HCT116 (cell line): ENCODE measurements at regions not wholly inside any gene's neighbourhood (a gene's known extent, or its start where the extent isn't known, plus 50 kb on each side); places are given as distances from the start of the nearest gene placed in this dataset.

Experiments
- ATAC-seq: fragments of 200-7000 bp; cut with Tn5 transposase; 2 replicates; pipeline ENCODE4 v1.9.1; 2020; ENCODE audit warnings: mild to moderate bottlenecking, moderate library complexity
- BruUV-seq: library from RNA; stranded (reverse); fragments of 400-500 nt; replicated peaks from 2 replicates; lab custom pipeline; 2021; lab: Mats Ljungman, UMichigan
- CTCF ChIA-PET: fragments of 300-600 bp; sonication (Branson Sonifier 250); formaldehyde crosslinking; loops from one replicate; lab custom pipeline; 2021; ENCODE audit warnings: antibody characterized with exemption; lab: Charles Lee
- POLR2A ChIA-PET: fragments of 300-600, 350-600 bp; sonication (Branson Sonifier 250); formaldehyde crosslinking; loops from one replicate; lab custom pipeline; 2021; ENCODE audit warnings: antibody characterized with exemption; lab: Charles Lee
- RAD21 ChIA-PET, 2 experiments: fragments of 300-600 bp; sonication (Branson Sonifier 250); formaldehyde crosslinking; loops; one replicate each; lab custom pipeline; 2023; ENCODE audit warnings: low total read pairs in 2 of 2; ENCODE audit not compliant: uncharacterized antibody in 2 of 2, unreplicated experiment in 2 of 2, low non-redundant PET in 1 of 2; lab: Charles Lee
- DNase-seq: peaks from one replicate; pipeline ENCODE4 v3.0.0-alpha.2; 2010; ENCODE audit warnings: low read depth, low spot score
- H2AFZ ChIP-seq: fragments of 200-600 bp; shearing (Covaris generic), sonication (generic); 2 replicates; pipeline ENCODE4 v1.6.1; 2017; ENCODE audit warnings: low read depth, mixed run types, mixed read lengths, antibody characterized with exemption, low read length; ENCODE audit not compliant: poor library complexity, severe bottlenecking
- H3K27ac ChIP-seq: 2 replicates; pipeline ENCODE4 v1.5.1; 2012; ENCODE audit warnings: low read depth, low read length
- H3K27me3 ChIP-seq: fragments of 200-600 bp; sonication (generic); 2 replicates; pipeline ENCODE4 v1.6.1; 2016; ENCODE audit warnings: mixed run types, low read length, mixed read lengths; ENCODE audit not compliant: insufficient read depth
- H3K36me3 ChIP-seq, 2 experiments: fragments of 200-500 bp in 1 of 2; fragments of 200-600 bp in 1 of 2; sonication (Bioruptor generic) in 1 of 2; sonication (generic) in 1 of 2; 2 replicates each; pipeline versions ENCODE4 v1.5.1 to v1.6.1; 2014 to 2016; ENCODE audit warnings: low read length in 2 of 2, inconsistent platforms in 1 of 2, mixed read lengths in 1 of 2, mixed run types in 1 of 2; ENCODE audit not compliant: insufficient read depth in 2 of 2, control insufficient read depth in 1 of 2
- H3K4me1 ChIP-seq, 2 experiments: fragments of 200-600 bp in 1 of 2; sonication (generic) in 1 of 2; 2 replicates each; pipeline versions ENCODE4 v1.5.1 to v1.6.1; 2012 to 2017; ENCODE audit warnings: low read length in 2 of 2, inconsistent platforms in 1 of 2, mild to moderate bottlenecking in 1 of 2, mixed read lengths in 1 of 2, mixed run types in 1 of 2, moderate library complexity in 1 of 2; ENCODE audit not compliant: insufficient read depth in 2 of 2, control insufficient read depth in 1 of 2
- H3K4me2 ChIP-seq: fragments of 200-600 bp; sonication (generic); 2 replicates; pipeline ENCODE4 v1.6.1; 2017; ENCODE audit warnings: mixed run types, low read length, mixed read lengths
- H3K4me3 ChIP-seq, 2 experiments: fragments of 200-600 bp in 1 of 2; sonication (generic) in 1 of 2; replicated peaks in 1 of 2; 2 replicates each; pipeline ENCODE4 v1.5.1; 2011 to 2016; ENCODE audit warnings: low read length in 2 of 2, control low read depth in 1 of 2, low read depth in 1 of 2, mild to moderate bottlenecking in 1 of 2, mixed read lengths in 1 of 2, mixed run types in 1 of 2
- H3K79me2 ChIP-seq: fragments of 200-600 bp; sonication (generic); 2 replicates; pipeline ENCODE4 v1.6.1; 2017; ENCODE audit warnings: mild to moderate bottlenecking, mixed run types, low read length, moderate library complexity, mixed read lengths; ENCODE audit not compliant: insufficient read depth
- H3K9ac ChIP-seq: fragments of 200-600 bp; sonication (generic); 2 replicates; pipeline ENCODE4 v1.6.1; 2016; ENCODE audit warnings: low read length, mixed read lengths
- H3K9me2 ChIP-seq: fragments of 200-600 bp; sonication (generic), shearing (Covaris generic); 2 replicates; pipeline ENCODE4 v1.6.1; 2017; ENCODE audit warnings: mixed run types, mild to moderate bottlenecking, moderate library complexity; ENCODE audit not compliant: insufficient read depth
- H3K9me3 ChIP-seq, 2 experiments: fragments of 200-500 bp in 1 of 2; fragments of 200-600 bp in 1 of 2; sonication (Bioruptor generic) in 1 of 2; sonication (generic) in 1 of 2; 2 replicates each; pipeline ENCODE4 v1.6.1; 2014 to 2017; ENCODE audit warnings: low read length in 2 of 2, mixed read lengths in 2 of 2, inconsistent platforms in 1 of 2, low read depth in 1 of 2, mild to moderate bottlenecking in 1 of 2, mixed run types in 1 of 2, moderate library complexity in 1 of 2; ENCODE audit not compliant: control insufficient read depth in 1 of 2, insufficient read depth in 1 of 2
- H4K20me1 ChIP-seq: fragments of 200-600 bp; sonication (generic), shearing (Covaris generic); 2 replicates; pipeline ENCODE4 v1.6.1; 2017; ENCODE audit warnings: mixed run types, mild to moderate bottlenecking, moderate library complexity; ENCODE audit not compliant: insufficient read depth
- CBX3 ChIP-seq: IDR thresholded peaks from 2 replicates; pipeline ENCODE4 v1.6.1; 2012; ENCODE audit warnings: low read depth
- EGR1 ChIP-seq: IDR thresholded peaks from 2 replicates; pipeline ENCODE4 v1.6.1; 2012; ENCODE audit warnings: low read depth
- ELF1 ChIP-seq: IDR thresholded peaks from 2 replicates; pipeline ENCODE4 v1.6.1; 2012; ENCODE audit warnings: low read depth, borderline replicate concordance
- EZH2 ChIP-seq: fragments of 200-600 bp; sonication (generic); IDR thresholded peaks from 2 replicates; pipeline ENCODE4 v1.6.1; 2017; ENCODE audit warnings: antibody characterized with exemption, mixed run types
- EZH2phosphoT487 ChIP-seq: fragments of 200-600 bp; IDR thresholded peaks from 2 replicates; pipeline ENCODE4 v1.6.1; 2018; ENCODE audit warnings: antibody characterized with exemption, borderline replicate concordance
- JUND ChIP-seq: IDR thresholded peaks from 2 replicates; pipeline ENCODE4 v1.6.1; 2012
- MAX ChIP-seq: IDR thresholded peaks from 2 replicates; pipeline ENCODE4 v1.6.1; 2012
- POLR2A ChIP-seq: IDR thresholded peaks from 2 replicates; pipeline ENCODE4 v1.7.0; 2011; ENCODE audit warnings: borderline replicate concordance; ENCODE audit not compliant: insufficient read depth, insufficient read length; ENCODE audit errors: extremely low read depth
- RAD21 ChIP-seq: IDR thresholded peaks from 2 replicates; pipeline ENCODE4 v1.6.1; 2012; ENCODE audit warnings: low read depth, mild to moderate bottlenecking
- REST ChIP-seq: IDR thresholded peaks from 2 replicates; pipeline ENCODE4 v1.6.1; 2012; ENCODE audit warnings: low read depth
- SIN3A ChIP-seq: IDR thresholded peaks from 2 replicates; pipeline ENCODE4 v1.6.1; 2012; ENCODE audit warnings: low read depth
- SP1 ChIP-seq: IDR thresholded peaks from 2 replicates; pipeline ENCODE4 v1.6.1; 2012; ENCODE audit warnings: low read depth
- SRF ChIP-seq: IDR thresholded peaks from 2 replicates; pipeline ENCODE4 v1.6.1; 2012; ENCODE audit warnings: low read depth
- YY1 ChIP-seq: IDR thresholded peaks from 2 replicates; pipeline ENCODE4 v1.6.1; 2011; ENCODE audit warnings: low read length, low read depth, moderate library complexity, mild to moderate bottlenecking; ENCODE audit not compliant: insufficient replicate concordance; ENCODE audit errors: extremely low read depth
- ZNF274 ChIP-seq: fragments of 200-500 bp; sonication (Bioruptor generic); IDR thresholded peaks from 2 replicates; pipeline ENCODE4 v1.6.1; 2014; ENCODE audit warnings: mild to moderate bottlenecking, low read depth, low read length, inconsistent platforms
- intact Hi-C: fragments of 100-400 bp; cut with micrococcal nuclease; formaldehyde crosslinking; loops from 2 replicates; pipeline ENCODE4 v1.10.0; 2022
- TF ChIP-seq, protein P1 (sequence below), 3 experiments: fragments of 200-600 bp in 1 of 3; sonication (generic) in 1 of 3; IDR thresholded peaks in 2 of 3; conservative IDR thresholded peaks in 1 of 3; 2 replicates each; pipeline ENCODE4 v1.5.1; 2012 to 2017; ENCODE audit warnings: low read depth in 2 of 3, low read length in 2 of 3, antibody characterized with exemption in 1 of 3, borderline replicate concordance in 1 of 3, control low read depth in 1 of 3, mild to moderate bottlenecking in 1 of 3, mixed read lengths in 1 of 3, mixed run types in 1 of 3, moderate library complexity in 1 of 3; ENCODE audit not compliant: insufficient read depth in 1 of 3

- ATAC-seq (no peak), DNase-seq (no peak)
- H3K9me3 ChIP-seq: no peaks in the 10 kb centered on the region
- no peaks in the 10 kb centered on the region for H4K20me1 ChIP-seq
- BruUV-seq: no TSS peak
- H3K9me2 ChIP-seq: no peaks in the 10 kb centered on the region
- no peaks in the 10 kb centered on the region for H3K27me3 ChIP-seq
- H3K4me2 ChIP-seq: no peak overlapping the region
- POLR2A ChIA-PET: no interaction called here
- H3K4me1 ChIP-seq: no peaks in the 10 kb centered on the region
- CTCF ChIA-PET: no interaction called here
- no peaks in the 10 kb centered on the region for H3K36me3 ChIP-seq
- H3K79me2 ChIP-seq: no peaks in the 10 kb centered on the region
- intact Hi-C loops: no loop called here
- RAD21 ChIA-PET: no interaction called here
- no peak overlapping the region for H3K27ac ChIP-seq
- H3K9ac ChIP-seq: no peak overlapping the region
- no peak for TF ChIP-seq EZH2phosphoT487
- TF ChIP-seq EZH2: no peak
- no peak for TF ChIP-seq CBX3
- TF ChIP-seq, protein P1, sequence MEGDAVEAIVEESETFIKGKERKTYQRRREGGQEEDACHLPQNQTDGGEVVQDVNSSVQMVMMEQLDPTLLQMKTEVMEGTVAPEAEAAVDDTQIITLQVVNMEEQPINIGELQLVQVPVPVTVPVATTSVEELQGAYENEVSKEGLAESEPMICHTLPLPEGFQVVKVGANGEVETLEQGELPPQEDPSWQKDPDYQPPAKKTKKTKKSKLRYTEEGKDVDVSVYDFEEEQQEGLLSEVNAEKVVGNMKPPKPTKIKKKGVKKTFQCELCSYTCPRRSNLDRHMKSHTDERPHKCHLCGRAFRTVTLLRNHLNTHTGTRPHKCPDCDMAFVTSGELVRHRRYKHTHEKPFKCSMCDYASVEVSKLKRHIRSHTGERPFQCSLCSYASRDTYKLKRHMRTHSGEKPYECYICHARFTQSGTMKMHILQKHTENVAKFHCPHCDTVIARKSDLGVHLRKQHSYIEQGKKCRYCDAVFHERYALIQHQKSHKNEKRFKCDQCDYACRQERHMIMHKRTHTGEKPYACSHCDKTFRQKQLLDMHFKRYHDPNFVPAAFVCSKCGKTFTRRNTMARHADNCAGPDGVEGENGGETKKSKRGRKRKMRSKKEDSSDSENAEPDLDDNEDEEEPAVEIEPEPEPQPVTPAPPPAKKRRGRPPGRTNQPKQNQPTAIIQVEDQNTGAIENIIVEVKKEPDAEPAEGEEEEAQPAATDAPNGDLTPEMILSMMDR (IDR thresholded peaks at IDR 0.05 in 2 of 3, conservative IDR thresholded peaks at IDR 0.05 in 1 of 3; ENCODE audit: borderline replicate concordance in 1 of 3, insufficient read depth in 1 of 3, low read depth in 2 of 3, low read length in 2 of 3): no peak
- no peak overlapping the region for H2AFZ ChIP-seq
- no peak overlapping the region for H3K4me3 ChIP-seq
These were observed 140.0 kb downstream of the ADAMTS15 start for GRCh38 chr11:130588471-130588870.

GRCh38 chr11:130592056-130592455 lies 143.6 kb downstream of the ADAMTS15 start:
- intact Hi-C loops: no loop called here
- no peak overlapping the region for H3K4me2 ChIP-seq
- TF ChIP-seq POLR2A: no peak
- TF ChIP-seq SIN3A: no peak
- no peak for TF ChIP-seq ZNF274
- no peak for TF ChIP-seq JUND
- TF ChIP-seq RAD21: no peak
- TF ChIP-seq SP1: no peak
- TF ChIP-seq EGR1: no peak
- TF ChIP-seq YY1: no peak
- no peak for TF ChIP-seq EZH2
- no peak for TF ChIP-seq SRF
- no peak for TF ChIP-seq CBX3
- no peak for TF ChIP-seq REST
- no peak for TF ChIP-seq EZH2phosphoT487
- no peak for TF ChIP-seq ELF1
- no peak for TF ChIP-seq MAX

More at GRCh38 chr11:130592056-130592455, 143.6 kb downstream of the ADAMTS15 start:
- no peak for ATAC-seq
- Histone ChIP-seq H3K9me2 (no peaks in the 10 kb centered on the region), H3K9me3 (no peaks in the 10 kb centered on the region), H3K4me3 (no peak overlapping the region), H4K20me1 (no peaks in the 10 kb centered on the region), H3K79me2 (no peaks in the 10 kb centered on the region), H3K27ac (no peak overlapping the region), H2AFZ (no peak overlapping the region), H3K36me3 (no peaks in the 10 kb centered on the region), H3K9ac (no peak overlapping the region), H3K27me3 (no peaks in the 10 kb centered on the region), H3K4me1 (no peaks in the 10 kb centered on the region)
- BruUV-seq: no TSS peak
- POLR2A ChIA-PET: no interaction called here
- RAD21 ChIA-PET: no interaction called here
- no peak for DNase-seq
- CTCF ChIA-PET: no interaction called here
